WTC11 (cell line): ENCODE measurements at regions not wholly inside any gene's neighbourhood (a gene's known extent, or its start where the extent isn't known, plus 50 kb on each side); places are given as distances from the start of the nearest gene placed in this dataset.

ENCODE experiments used
- FOXP1 ChIP-seq: sonication (generic); formaldehyde crosslinking; IDR thresholded peaks from 2 replicates; pipeline ENCODE4 v1.8.0; 2022; ENCODE audit warnings: missing genetic modification reagents, mild to moderate bottlenecking, moderate library complexity, borderline replicate concordance
- STAT6 ChIP-seq: sonication (generic); formaldehyde crosslinking; conservative IDR thresholded peaks from 2 replicates; pipeline ENCODE4 v1.8.1; 2023; ENCODE audit warnings: mild to moderate bottlenecking, low read depth, missing genetic modification reagents, moderate library complexity
- TEAD1 ChIP-seq: sonication (generic); formaldehyde crosslinking; IDR thresholded peaks from 2 replicates; pipeline ENCODE4 v1.8.0; 2022; ENCODE audit warnings: mild to moderate bottlenecking, missing genetic modification reagents
- TF ChIP-seq, protein P1 (sequence below): fragments of 200-600 bp; IDR thresholded peaks from 2 replicates; pipeline ENCODE4 v1.8.0; 2022; ENCODE audit warnings: antibody characterized with exemption
- TF ChIP-seq, protein P2 (sequence below): fragments of 250-450 bp; sonication (Bioruptor Pico); IDR thresholded peaks from 2 replicates; pipeline ENCODE4 v1.9.0; 2021; ENCODE audit warnings: mild to moderate bottlenecking, borderline replicate concordance

- TF ChIP-seq FOXP1 (CRISPR knock-in tag), result no peak
- TF ChIP-seq, protein P1, sequence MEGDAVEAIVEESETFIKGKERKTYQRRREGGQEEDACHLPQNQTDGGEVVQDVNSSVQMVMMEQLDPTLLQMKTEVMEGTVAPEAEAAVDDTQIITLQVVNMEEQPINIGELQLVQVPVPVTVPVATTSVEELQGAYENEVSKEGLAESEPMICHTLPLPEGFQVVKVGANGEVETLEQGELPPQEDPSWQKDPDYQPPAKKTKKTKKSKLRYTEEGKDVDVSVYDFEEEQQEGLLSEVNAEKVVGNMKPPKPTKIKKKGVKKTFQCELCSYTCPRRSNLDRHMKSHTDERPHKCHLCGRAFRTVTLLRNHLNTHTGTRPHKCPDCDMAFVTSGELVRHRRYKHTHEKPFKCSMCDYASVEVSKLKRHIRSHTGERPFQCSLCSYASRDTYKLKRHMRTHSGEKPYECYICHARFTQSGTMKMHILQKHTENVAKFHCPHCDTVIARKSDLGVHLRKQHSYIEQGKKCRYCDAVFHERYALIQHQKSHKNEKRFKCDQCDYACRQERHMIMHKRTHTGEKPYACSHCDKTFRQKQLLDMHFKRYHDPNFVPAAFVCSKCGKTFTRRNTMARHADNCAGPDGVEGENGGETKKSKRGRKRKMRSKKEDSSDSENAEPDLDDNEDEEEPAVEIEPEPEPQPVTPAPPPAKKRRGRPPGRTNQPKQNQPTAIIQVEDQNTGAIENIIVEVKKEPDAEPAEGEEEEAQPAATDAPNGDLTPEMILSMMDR, result no peak
- no peak for TF ChIP-seq TEAD1 (CRISPR knock-in tag)
- TF ChIP-seq STAT6, result no peak
- TF ChIP-seq, protein P2, sequence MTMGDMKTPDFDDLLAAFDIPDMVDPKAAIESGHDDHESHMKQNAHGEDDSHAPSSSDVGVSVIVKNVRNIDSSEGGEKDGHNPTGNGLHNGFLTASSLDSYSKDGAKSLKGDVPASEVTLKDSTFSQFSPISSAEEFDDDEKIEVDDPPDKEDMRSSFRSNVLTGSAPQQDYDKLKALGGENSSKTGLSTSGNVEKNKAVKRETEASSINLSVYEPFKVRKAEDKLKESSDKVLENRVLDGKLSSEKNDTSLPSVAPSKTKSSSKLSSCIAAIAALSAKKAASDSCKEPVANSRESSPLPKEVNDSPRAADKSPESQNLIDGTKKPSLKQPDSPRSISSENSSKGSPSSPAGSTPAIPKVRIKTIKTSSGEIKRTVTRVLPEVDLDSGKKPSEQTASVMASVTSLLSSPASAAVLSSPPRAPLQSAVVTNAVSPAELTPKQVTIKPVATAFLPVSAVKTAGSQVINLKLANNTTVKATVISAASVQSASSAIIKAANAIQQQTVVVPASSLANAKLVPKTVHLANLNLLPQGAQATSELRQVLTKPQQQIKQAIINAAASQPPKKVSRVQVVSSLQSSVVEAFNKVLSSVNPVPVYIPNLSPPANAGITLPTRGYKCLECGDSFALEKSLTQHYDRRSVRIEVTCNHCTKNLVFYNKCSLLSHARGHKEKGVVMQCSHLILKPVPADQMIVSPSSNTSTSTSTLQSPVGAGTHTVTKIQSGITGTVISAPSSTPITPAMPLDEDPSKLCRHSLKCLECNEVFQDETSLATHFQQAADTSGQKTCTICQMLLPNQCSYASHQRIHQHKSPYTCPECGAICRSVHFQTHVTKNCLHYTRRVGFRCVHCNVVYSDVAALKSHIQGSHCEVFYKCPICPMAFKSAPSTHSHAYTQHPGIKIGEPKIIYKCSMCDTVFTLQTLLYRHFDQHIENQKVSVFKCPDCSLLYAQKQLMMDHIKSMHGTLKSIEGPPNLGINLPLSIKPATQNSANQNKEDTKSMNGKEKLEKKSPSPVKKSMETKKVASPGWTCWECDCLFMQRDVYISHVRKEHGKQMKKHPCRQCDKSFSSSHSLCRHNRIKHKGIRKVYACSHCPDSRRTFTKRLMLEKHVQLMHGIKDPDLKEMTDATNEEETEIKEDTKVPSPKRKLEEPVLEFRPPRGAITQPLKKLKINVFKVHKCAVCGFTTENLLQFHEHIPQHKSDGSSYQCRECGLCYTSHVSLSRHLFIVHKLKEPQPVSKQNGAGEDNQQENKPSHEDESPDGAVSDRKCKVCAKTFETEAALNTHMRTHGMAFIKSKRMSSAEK (CRISPR knock-in tag), result no peak
Measured at GRCh38 chr10:33939410-33939809, 604.9 kb upstream of the NRP1 start.
